Natural killer cell (primary cell): ENCODE measurements at regions not wholly inside any gene's neighbourhood (a gene's known extent, or its start where the extent isn't known, plus 50 kb on each side); places are given as distances from the start of the nearest gene placed in this dataset.

Experiments
- ATAC-seq, 3 donors: fragments of 150-1000 bp in 2 of 3; fragments of 200-7000 bp in 1 of 3; cut with Tn5 transposase; 1 replicate in 1 of 3; 2 replicates in 2 of 3; pipeline ENCODE4 v1.10.0; 2021; ENCODE audit warnings: mild to moderate bottlenecking in 2 of 3, moderate library complexity in 2 of 3
- DNase-seq, 2 donors: peaks; one replicate each; pipeline versions ENCODE4 v3.0.0 to v3.0.0-alpha.2; 2013 to 2021; ENCODE audit warnings: mixed read lengths in 1 of 2
- H3K27ac ChIP-seq: one replicate; pipeline ENCODE4 v1.5.1; 2013; ENCODE audit warnings: mild to moderate bottlenecking, low read length
- H3K27me3 ChIP-seq: one replicate; pipeline ENCODE4 v1.6.1; 2013; ENCODE audit warnings: low read length; ENCODE audit not compliant: control insufficient read depth, insufficient read depth
- H3K36me3 ChIP-seq: one replicate; pipeline ENCODE4 v1.6.1; 2013; ENCODE audit warnings: low read length; ENCODE audit not compliant: control insufficient read depth, insufficient read depth
- H3K4me1 ChIP-seq: one replicate; pipeline ENCODE4 v1.6.1; 2013; ENCODE audit warnings: low read length; ENCODE audit not compliant: control insufficient read depth, insufficient read depth
- H3K4me3 ChIP-seq: one replicate; pipeline ENCODE4 v1.5.1; 2013; ENCODE audit warnings: low read length
- H3K9me3 ChIP-seq: one replicate; pipeline ENCODE4 v1.6.1; 2013; ENCODE audit warnings: low read length; ENCODE audit not compliant: control insufficient read depth, insufficient read depth
- H3K27ac Mint-ChIP-seq, 2 donors: one replicate each; pipeline ENCODE4 v1.8.0; 2022; ENCODE audit warnings: mild to moderate bottlenecking in 2 of 2, mixed read lengths in 2 of 2, moderate library complexity in 1 of 2
- H3K27me3 Mint-ChIP-seq, 2 donors: one replicate each; pipeline ENCODE4 v1.8.0; 2022; ENCODE audit warnings: low read depth in 2 of 2, mixed read lengths in 2 of 2
- H3K36me3 Mint-ChIP-seq: one replicate; pipeline ENCODE4 v1.8.0; 2022; ENCODE audit warnings: mixed read lengths
- H3K4me1 Mint-ChIP-seq, 2 donors: one replicate each; pipeline ENCODE4 v1.8.0; 2022; ENCODE audit warnings: mixed read lengths in 2 of 2
- H3K4me3 Mint-ChIP-seq: one replicate; pipeline ENCODE4 v1.8.0; 2022; ENCODE audit warnings: mild to moderate bottlenecking, moderate library complexity, mixed read lengths
- H3K9me3 Mint-ChIP-seq, 2 donors: one replicate each; pipeline ENCODE4 v1.8.0; 2022; ENCODE audit warnings: mixed read lengths in 2 of 2
- CTCF ChIP-seq: fragments of 200-600 bp; IDR thresholded peaks from one replicate; pipeline ENCODE4 v1.8.0; 2022; ENCODE audit warnings: antibody characterized with exemption
- WGBS: methylation state at CpG from one replicate; pipeline ENCODE4 v1.1.7; 2013; ENCODE audit warnings: missing lambda C conversion rate; ENCODE audit not compliant: insufficient coverage; 5-methylcytosine and 5-hydroxymethylcytosine counted together
- intact Hi-C: fragments of 100-400 bp; cut with micrococcal nuclease; formaldehyde crosslinking; loops from one replicate; pipeline ENCODE4 v1.14.2; 2022

DNA sequence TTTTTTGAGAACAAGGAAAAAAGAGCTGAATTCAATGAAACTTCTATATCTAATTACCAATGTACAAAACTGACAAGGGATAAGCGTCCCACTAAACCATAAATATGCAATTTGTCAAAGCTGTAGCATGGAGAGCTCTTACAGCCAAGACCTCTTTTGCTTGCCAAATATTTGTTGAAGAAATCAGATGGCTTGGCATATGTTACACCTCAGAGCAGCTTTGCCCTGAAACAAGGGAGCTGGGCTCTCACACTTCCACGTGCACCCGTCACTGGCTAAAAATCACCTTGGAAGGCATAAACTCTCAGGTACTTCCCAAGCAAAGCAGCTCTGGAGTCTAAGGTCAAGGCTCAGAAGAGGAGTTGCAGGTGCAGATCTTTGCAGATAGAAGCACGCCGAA is 324.7 kb upstream of the SLCO3A1 start:
- H3K4me3 ChIP-seq = no peak overlapping the region
- intact Hi-C loops = no loop called here
- 91% methylated on average over 5 of the region's 5 CpGs for WGBS
- ATAC-seq = no peak
- Mint-ChIP-seq H3K27ac (no peak overlapping the region), H3K4me3 (no peak overlapping the region), H3K9me3 (no peaks in the 10 kb centered on the region), H3K36me3 (no peaks in the 10 kb centered on the region), H3K27me3 (peaks cover 14 to 43% of the 10 kb centered on the region in 2 donors), H3K4me1 (no peaks in the 10 kb centered on the region)
- no peak for DNase-seq
- no peaks in the 10 kb centered on the region for H3K9me3 ChIP-seq
- no peak overlapping the region for H3K27ac ChIP-seq
- no peaks in the 10 kb centered on the region for H3K36me3 ChIP-seq
- H3K4me1 ChIP-seq = no peaks in the 10 kb centered on the region
- H3K27me3 ChIP-seq = peaks cover 2% of the 10 kb centered on the region
- no peak for TF ChIP-seq CTCF

DNA sequence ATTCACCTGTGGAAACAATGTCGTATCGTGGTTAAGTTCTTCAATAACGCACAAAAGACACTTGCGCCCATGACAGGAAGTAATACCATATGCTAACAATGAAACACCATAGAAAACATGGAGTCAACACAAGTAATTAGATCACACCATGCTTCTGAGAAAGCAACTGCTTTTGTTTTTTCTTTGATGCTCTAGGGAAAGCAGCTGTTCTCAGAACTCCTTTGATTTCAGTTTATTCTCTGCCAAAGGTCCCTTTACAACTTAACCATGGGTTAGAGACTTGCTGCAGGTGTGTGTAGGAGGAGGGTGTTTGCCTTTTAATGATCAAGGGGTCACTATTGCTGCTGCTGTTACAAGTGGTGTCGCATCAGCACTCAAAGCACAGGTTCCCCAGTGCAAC is 324.0 kb upstream of the SLCO3A1 start:
- no peaks in the 10 kb centered on the region for H3K4me1 Mint-ChIP-seq
- peaks cover 14 to 43% of the 10 kb centered on the region in 2 donors for H3K27me3 Mint-ChIP-seq
- 84% methylated on average over 5 of the region's 5 CpGs for WGBS
- H3K27ac ChIP-seq = no peak overlapping the region
- no peaks in the 10 kb centered on the region for H3K9me3 Mint-ChIP-seq
- DNase-seq (no peak), ATAC-seq (no peak)
- no peaks in the 10 kb centered on the region for H3K4me1 ChIP-seq
- TF ChIP-seq CTCF = no peak
- no peaks in the 10 kb centered on the region for H3K36me3 Mint-ChIP-seq
- H3K36me3 ChIP-seq = no peaks in the 10 kb centered on the region
- no peaks in the 10 kb centered on the region for H3K9me3 ChIP-seq
- H3K27me3 ChIP-seq = peaks cover 2% of the 10 kb centered on the region
- H3K27ac Mint-ChIP-seq = no peak overlapping the region
- H3K4me3 ChIP-seq = no peak overlapping the region
- H3K4me3 Mint-ChIP-seq = no peak overlapping the region
- intact Hi-C loops = no loop called here

- H3K9me3 ChIP-seq = no peaks in the 10 kb centered on the region
- DNase-seq = no peak
These were observed 323.2 kb upstream of the SLCO3A1 start for GRCh38 chr15:91530279-91530678.

More at GRCh38 chr15:91530279-91530678, 323.2 kb upstream of the SLCO3A1 start:
- intact Hi-C loops = no loop called here
- 96% methylated on average over 6 of the region's 6 CpGs for WGBS
- Histone ChIP-seq H3K27me3 (peaks cover 2% of the 10 kb centered on the region), H3K27ac (no peak overlapping the region), H3K36me3 (no peaks in the 10 kb centered on the region), H3K4me3 (no peak overlapping the region), H3K4me1 (no peaks in the 10 kb centered on the region)
- H3K27me3 Mint-ChIP-seq = peaks cover 14 to 43% of the 10 kb centered on the region in 2 donors
- ATAC-seq = no peak
- no peak overlapping the region for H3K27ac Mint-ChIP-seq
- H3K4me1 Mint-ChIP-seq = no peaks in the 10 kb centered on the region
- no peak overlapping the region for H3K4me3 Mint-ChIP-seq
- no peaks in the 10 kb centered on the region for H3K9me3 Mint-ChIP-seq
- H3K36me3 Mint-ChIP-seq = no peaks in the 10 kb centered on the region
- no peak for TF ChIP-seq CTCF
